GM21381 (cell line): ENCODE measurements at regions not wholly inside any gene's neighbourhood (a gene's known extent, or its start where the extent isn't known, plus 50 kb on each side); places are given as distances from the start of the nearest gene placed in this dataset.
A peak's percentile ranks its signal among the peaks of the same experiment; 100 is the strongest.

Experiments used
- ATAC-seq: cut with Tn5 transposase; IDR thresholded peaks from one replicate; pipeline ENCODE4 v1.9.1; 2021; ENCODE audit warnings: mild to moderate bottlenecking, moderate library complexity; ENCODE audit not compliant: unreplicated experiment

- ATAC-seq, result no peak
Measured at GRCh38 chr6:139593081-139593480, 218.6 kb upstream of the CITED2 start.

GRCh38 chr6:139592011-139592410 is 217.6 kb upstream of the CITED2 start:
- no peak for ATAC-seq

- no peak for ATAC-seq
Measured at GRCh38 chr6:139591075-139591865, 216.8 kb upstream of the CITED2 start.

GRCh38 chr6:139590206-139590605 is 215.8 kb upstream of the CITED2 start:
- ATAC-seq, result no peak

GRCh38 chr6:139588734-139589593 is 214.5 kb upstream of the CITED2 start:
- no peak for ATAC-seq

GRCh38 chr6:139588076-139588639 is 213.7 kb upstream of the CITED2 start:
- ATAC-seq, result no peak

- ATAC-seq, result no peak
Measured at GRCh38 chr6:139587469-139587868, 213.0 kb upstream of the CITED2 start.

GRCh38 chr6:139586273-139586672 is 211.8 kb upstream of the CITED2 start:
- no peak for ATAC-seq

GRCh38 chr6:139584599-139584998 is 210.2 kb upstream of the CITED2 start:
- no peak for ATAC-seq

- ATAC-seq, result no peak
Measured at GRCh38 chr6:139583420-139583819, 209.0 kb upstream of the CITED2 start.

GRCh38 chr6:139582956-139583355 is 208.5 kb upstream of the CITED2 start:
- no peak for ATAC-seq

GRCh38 chr6:139581485-139581865 is 207.0 kb upstream of the CITED2 start:
- no peak for ATAC-seq

- peak; percentile 92 for ATAC-seq
Measured at GRCh38 chr6:139580592-139581484, 206.4 kb upstream of the CITED2 start.

GRCh38 chr6:139577763-139578604 is 203.5 kb upstream of the CITED2 start:
- no peak for ATAC-seq

GRCh38 chr6:139577124-139577762 is 202.8 kb upstream of the CITED2 start:
- ATAC-seq, result no peak

- ATAC-seq, result no peak
Measured at GRCh38 chr6:139572001-139572400, 197.6 kb upstream of the CITED2 start.

GRCh38 chr6:139570166-139570565 is 195.7 kb upstream of the CITED2 start:
- ATAC-seq, result no peak

GRCh38 chr6:139569566-139569965 is 195.1 kb upstream of the CITED2 start:
- no peak for ATAC-seq

- no peak for ATAC-seq
Measured at GRCh38 chr6:139568956-139569538, 194.6 kb upstream of the CITED2 start.
